ENCODE measurements at regions not wholly inside any gene's neighbourhood (a gene's known extent, or its start where the extent isn't known, plus 50 kb on each side); places are given as distances from the start of the nearest gene placed in this dataset.

DNA sequence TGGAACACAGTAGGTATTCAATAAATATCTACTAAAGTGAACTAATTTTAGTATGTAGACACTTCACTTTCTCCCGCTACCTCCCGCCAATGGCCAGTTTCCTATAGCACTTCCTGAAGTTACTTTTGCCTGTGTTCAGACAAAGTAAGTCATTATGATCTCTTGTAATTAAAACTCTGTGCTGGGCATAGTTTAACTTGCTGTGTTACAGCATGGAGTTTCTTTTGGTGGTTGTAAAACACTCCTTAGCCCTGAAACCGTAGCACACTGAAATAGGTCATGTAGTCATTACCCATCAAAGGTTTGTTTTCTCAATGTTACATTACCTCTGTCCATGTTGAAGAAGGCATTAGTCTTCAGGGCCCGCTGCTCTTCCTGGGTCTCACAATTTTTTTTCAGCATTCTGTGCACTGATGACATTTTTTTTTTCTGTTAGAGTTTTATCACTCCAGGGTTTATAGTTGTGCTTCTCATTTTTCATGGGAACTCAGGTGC is 54.0 kb upstream of the CENPW start:
- no peak for DNase-seq (ENCODE audit: extremely low read depth in 1 of 2, low read depth in 1 of 2)
